ENCODE measurements at regions not wholly inside any gene's neighbourhood (a gene's known extent, or its start where the extent isn't known, plus 50 kb on each side); places are given as distances from the start of the nearest gene placed in this dataset.
"Not testable (repeated sequence)": the region's sequence is repeated elsewhere in the genome, so short reads cannot be mapped to it uniquely, and the experiment has no call there.

DNA sequence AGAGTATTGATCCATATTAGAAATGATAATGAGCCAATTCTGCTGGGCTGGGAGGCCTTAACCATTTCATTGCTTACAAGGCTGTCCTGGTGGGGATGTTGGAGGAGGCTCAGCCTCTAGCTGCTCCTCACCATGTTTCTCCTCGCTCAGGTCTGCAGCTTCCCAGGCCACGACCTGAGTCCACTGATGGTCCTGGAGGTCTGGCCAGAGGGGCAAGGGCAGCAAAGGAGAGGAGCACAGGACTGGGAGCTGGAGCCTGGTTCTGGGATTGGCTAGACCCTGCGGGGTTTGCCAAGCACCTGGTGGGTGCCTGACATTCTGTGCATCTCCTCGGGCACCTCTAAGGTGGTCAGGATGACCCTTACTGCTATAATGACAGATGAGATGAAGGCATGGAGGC is 92.6 kb downstream of the KIF26A start:
- H3K79me2 ChIP-seq (ENCODE audit: control insufficient read depth, insufficient read depth, low read length), result no peaks in the 10 kb centered on the region
- H3K27me3 Mint-ChIP-seq, result peaks cover 2% of the 10 kb centered on the region
- H3K4me3 ChIP-seq (ENCODE audit: control extremely low read depth in 1 of 5, extremely low read depth in 1 of 5, insufficient read depth in 1 of 5, low read depth in 2 of 5, low read length in 4 of 5), result no peak overlapping the region
- whole genome bisulfite sequencing (ENCODE audit: insufficient coverage), result 82% methylated on average over 4 of the region's 4 CpGs
- H3K27ac Mint-ChIP-seq, result no peak overlapping the region
- H3K36me3 ChIP-seq (replicated peaks in 1 of 2; ENCODE audit: control extremely low read depth in 1 of 2, control insufficient read depth in 1 of 2, extremely low read depth in 1 of 2, insufficient read depth in 2 of 2, low read length in 1 of 2), result no peaks in the 10 kb centered on the region
- no peaks in the 10 kb centered on the region for H4K20me1 ChIP-seq (ENCODE audit: control insufficient read depth, insufficient read depth, low read length, poor library complexity, severe bottlenecking)
- no peak overlapping the region for H2AFZ ChIP-seq (ENCODE audit: insufficient read depth, low read depth, low read length, poor library complexity, severe bottlenecking)
- peaks cover 0 to 4% (median 2%) of the 10 kb centered on the region in 4 experiments for H3K27me3 ChIP-seq (replicated peaks in 1 of 4; ENCODE audit: control extremely low read depth in 1 of 4, control insufficient read depth in 3 of 4, insufficient read depth in 4 of 4, low read length in 3 of 4)
- DNase-seq (no peak), ATAC-seq (ENCODE audit: low read depth) (no peak)
- H3K9me3 ChIP-seq (ENCODE audit: control extremely low read depth in 1 of 3, control insufficient read depth in 2 of 3, insufficient read depth in 1 of 3, low read length in 2 of 3), result peaks cover 0 to 53% (median 15%) of the 10 kb centered on the region in 3 donors
- no peak overlapping the region for H3K4me3 Mint-ChIP-seq
- POLR2A ChIA-PET, result no interaction called here
- H3K9me3 Mint-ChIP-seq (ENCODE audit: insufficient read depth), result peaks cover 17% of the 10 kb centered on the region
- H3K9ac ChIP-seq (ENCODE audit: low read length), result no peak overlapping the region
- no peak overlapping the region for H3K4me2 ChIP-seq (replicated peaks; ENCODE audit: low read depth, low read length, poor library complexity, severe bottlenecking)
- CTCF ChIA-PET, result no interaction called here
- TF ChIP-seq EZH2 (IDR thresholded peaks at IDR 0.05; ENCODE audit: borderline replicate concordance, insufficient read depth, low read depth, low read length, poor library complexity, severe bottlenecking), result no peak
- TF ChIP-seq, protein P1, sequence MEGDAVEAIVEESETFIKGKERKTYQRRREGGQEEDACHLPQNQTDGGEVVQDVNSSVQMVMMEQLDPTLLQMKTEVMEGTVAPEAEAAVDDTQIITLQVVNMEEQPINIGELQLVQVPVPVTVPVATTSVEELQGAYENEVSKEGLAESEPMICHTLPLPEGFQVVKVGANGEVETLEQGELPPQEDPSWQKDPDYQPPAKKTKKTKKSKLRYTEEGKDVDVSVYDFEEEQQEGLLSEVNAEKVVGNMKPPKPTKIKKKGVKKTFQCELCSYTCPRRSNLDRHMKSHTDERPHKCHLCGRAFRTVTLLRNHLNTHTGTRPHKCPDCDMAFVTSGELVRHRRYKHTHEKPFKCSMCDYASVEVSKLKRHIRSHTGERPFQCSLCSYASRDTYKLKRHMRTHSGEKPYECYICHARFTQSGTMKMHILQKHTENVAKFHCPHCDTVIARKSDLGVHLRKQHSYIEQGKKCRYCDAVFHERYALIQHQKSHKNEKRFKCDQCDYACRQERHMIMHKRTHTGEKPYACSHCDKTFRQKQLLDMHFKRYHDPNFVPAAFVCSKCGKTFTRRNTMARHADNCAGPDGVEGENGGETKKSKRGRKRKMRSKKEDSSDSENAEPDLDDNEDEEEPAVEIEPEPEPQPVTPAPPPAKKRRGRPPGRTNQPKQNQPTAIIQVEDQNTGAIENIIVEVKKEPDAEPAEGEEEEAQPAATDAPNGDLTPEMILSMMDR (IDR thresholded peaks at IDR 0.05), result no peak
- intact Hi-C loops (cut with micrococcal nuclease), result no loop called here
- H3K27ac ChIP-seq (ENCODE audit: low read length in 2 of 2), result no peak overlapping the region
- peaks cover 4% of the 10 kb centered on the region for H3K4me1 Mint-ChIP-seq
- H3K4me1 ChIP-seq (ENCODE audit: control insufficient read depth in 2 of 2, insufficient read depth in 2 of 2, low read length in 2 of 2), result peaks cover 0 to 3% of the 10 kb centered on the region in 2 donors

GRCh38 chr14:104232070-104232484 is 93.7 kb downstream of the KIF26A start:
- Histone ChIP-seq H3K27me3 (replicated peaks in 1 of 4; ENCODE audit: control extremely low read depth in 1 of 4, control insufficient read depth in 3 of 4, insufficient read depth in 4 of 4, low read length in 3 of 4) (peaks cover 0 to 4% (median 0%) of the 10 kb centered on the region in 4 experiments), H3K9me3 (ENCODE audit: control extremely low read depth in 1 of 3, control insufficient read depth in 2 of 3, insufficient read depth in 1 of 3, low read length in 2 of 3) (peaks cover 0 to 50% (median 19%) of the 10 kb centered on the region in 3 donors), H3K4me3 (ENCODE audit: control extremely low read depth in 1 of 5, extremely low read depth in 1 of 5, insufficient read depth in 1 of 5, low read depth in 2 of 5, low read length in 4 of 5) (no peak overlapping the region), H4K20me1 (ENCODE audit: control insufficient read depth, insufficient read depth, low read length, poor library complexity, severe bottlenecking) (no peaks in the 10 kb centered on the region), H2AFZ (ENCODE audit: insufficient read depth, low read depth, low read length, poor library complexity, severe bottlenecking) (no peak overlapping the region), H3K79me2 (ENCODE audit: control insufficient read depth, insufficient read depth, low read length) (no peaks in the 10 kb centered on the region), H3K36me3 (replicated peaks in 1 of 2; ENCODE audit: control extremely low read depth in 1 of 2, control insufficient read depth in 1 of 2, extremely low read depth in 1 of 2, insufficient read depth in 2 of 2, low read length in 1 of 2) (no peaks in the 10 kb centered on the region), H3K4me2 (replicated peaks; ENCODE audit: low read depth, low read length, poor library complexity, severe bottlenecking) (no peak overlapping the region), H3K27ac (ENCODE audit: low read length in 2 of 2) (no peak overlapping the region), H3K4me1 (ENCODE audit: control insufficient read depth in 2 of 2, insufficient read depth in 2 of 2, low read length in 2 of 2) (no peaks in the 10 kb centered on the region), H3K9ac (ENCODE audit: low read length) (no peak overlapping the region)
- peaks cover 10% of the 10 kb centered on the region for H3K27me3 Mint-ChIP-seq
- H3K4me1 Mint-ChIP-seq, result no peaks in the 10 kb centered on the region
- peaks cover 19% of the 10 kb centered on the region for H3K9me3 Mint-ChIP-seq (ENCODE audit: insufficient read depth)
- intact Hi-C loops (cut with micrococcal nuclease), result no loop called here
- ATAC-seq (ENCODE audit: low read depth) (no peak), DNase-seq (no peak)
- POLR2A ChIA-PET, result no interaction called here
- TF ChIP-seq, protein P1 (IDR thresholded peaks at IDR 0.05), result no peak
- no peak for TF ChIP-seq EZH2 (IDR thresholded peaks at IDR 0.05; ENCODE audit: borderline replicate concordance, insufficient read depth, low read depth, low read length, poor library complexity, severe bottlenecking)
- 69% methylated on average over 4 of the region's 4 CpGs for WGBS (ENCODE audit: insufficient coverage)
- CTCF ChIA-PET, result no interaction called here
- no peak overlapping the region for H3K27ac Mint-ChIP-seq
- H3K4me3 Mint-ChIP-seq, result no peak overlapping the region

DNA sequence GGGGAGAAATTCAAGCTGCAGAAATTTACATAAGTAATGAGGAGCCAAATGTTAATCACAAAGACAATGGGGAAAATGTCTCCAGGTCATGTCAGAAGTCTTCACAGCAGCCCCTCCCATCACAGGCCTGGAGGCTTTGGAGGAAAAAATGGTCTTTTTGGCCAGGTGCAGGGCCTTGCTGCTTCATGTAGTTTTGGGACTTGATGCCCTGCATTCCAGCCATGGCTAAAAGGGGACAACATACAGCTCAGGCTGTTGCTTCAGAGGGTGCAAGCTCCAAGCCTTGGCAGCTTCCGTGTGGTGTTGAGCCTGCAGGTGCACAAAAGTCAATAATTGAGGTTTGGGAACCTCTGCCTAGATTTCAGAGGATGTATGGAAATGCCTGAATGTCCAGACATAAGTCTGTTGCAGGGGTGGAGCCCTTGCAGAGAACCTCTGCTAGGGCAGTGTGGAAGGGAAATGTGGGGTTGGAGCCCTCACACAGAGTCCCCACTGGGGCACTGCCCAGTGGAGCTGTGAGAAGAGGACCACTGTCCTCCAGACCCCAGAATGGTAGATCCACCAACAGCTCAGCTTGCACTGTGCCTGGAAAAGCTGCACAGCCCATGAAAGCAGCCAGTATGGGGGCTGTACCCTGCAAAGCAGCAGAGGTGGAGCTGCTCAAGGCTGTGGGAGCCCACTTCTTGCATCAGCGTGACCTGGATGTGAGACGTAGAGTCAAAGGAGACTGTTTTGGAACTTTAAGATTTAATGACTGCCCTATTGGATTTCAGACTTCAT is 95.8 kb downstream of the KIF26A start:
- peaks cover 20% of the 10 kb centered on the region for H3K9me3 Mint-ChIP-seq (ENCODE audit: insufficient read depth)
- DNase-seq; H3K4me2 ChIP-seq (replicated peaks; ENCODE audit: low read depth, low read length, poor library complexity, severe bottlenecking); H3K4me1 ChIP-seq (ENCODE audit: control insufficient read depth in 2 of 2, insufficient read depth in 2 of 2, low read length in 2 of 2); H3K4me3 Mint-ChIP-seq; H3K36me3 ChIP-seq (replicated peaks in 1 of 2; ENCODE audit: control extremely low read depth in 1 of 2, control insufficient read depth in 1 of 2, extremely low read depth in 1 of 2, insufficient read depth in 2 of 2, low read length in 1 of 2); H3K4me1 Mint-ChIP-seq; H3K9ac ChIP-seq (ENCODE audit: low read length); H3K79me2 ChIP-seq (ENCODE audit: control insufficient read depth, insufficient read depth, low read length); H3K27ac Mint-ChIP-seq; H4K20me1 ChIP-seq (ENCODE audit: control insufficient read depth, insufficient read depth, low read length, poor library complexity, severe bottlenecking); CTCF ChIA-PET; H2AFZ ChIP-seq (ENCODE audit: insufficient read depth, low read depth, low read length, poor library complexity, severe bottlenecking); intact Hi-C loops (cut with micrococcal nuclease); H3K27me3 ChIP-seq (replicated peaks in 1 of 4; ENCODE audit: control extremely low read depth in 1 of 4, control insufficient read depth in 3 of 4, insufficient read depth in 4 of 4, low read length in 3 of 4); H3K27ac ChIP-seq (ENCODE audit: low read length in 2 of 2); ATAC-seq (ENCODE audit: low read depth); POLR2A ChIA-PET; H3K4me3 ChIP-seq (ENCODE audit: control extremely low read depth in 1 of 5, extremely low read depth in 1 of 5, insufficient read depth in 1 of 5, low read depth in 2 of 5, low read length in 4 of 5): not testable (repeated sequence)
- H3K27me3 Mint-ChIP-seq, result peaks cover 20% of the 10 kb centered on the region
- WGBS (ENCODE audit: insufficient coverage), result 96% methylated on average over 3 of the region's 3 CpGs
- peaks cover 0 to 55% (median 18%) of the 10 kb centered on the region in 3 donors for H3K9me3 ChIP-seq (ENCODE audit: control extremely low read depth in 1 of 3, control insufficient read depth in 2 of 3, insufficient read depth in 1 of 3, low read length in 2 of 3)
